RWPE1 (cell line): ENCODE measurements at regions not wholly inside any gene's neighbourhood (a gene's known extent, or its start where the extent isn't known, plus 50 kb on each side); places are given as distances from the start of the nearest gene placed in this dataset.
"Not testable (repeated sequence)": the region's sequence is repeated elsewhere in the genome, so short reads cannot be mapped to it uniquely, and the experiment has no call there.

Source experiments
- CTCF ChIA-PET: fragments of 350-600 bp; sonication (Branson Sonifier 250); formaldehyde crosslinking; extraction: SDS; loops from one replicate; lab custom pipeline; 2021; lab: Yijun Ruan, JAX
- POLR2A ChIA-PET: fragments of 400-600 bp; formaldehyde crosslinking; extraction: SDS; loops from one replicate; lab custom pipeline; 2020; ENCODE audit warnings: antibody characterized with exemption; ENCODE audit not compliant: low non-redundant PET; lab: Yijun Ruan, JAX
- DNase-seq: peaks from one replicate; pipeline ENCODE4 v3.0.0; 2012; ENCODE audit warnings: low spot score
- H3K27ac ChIP-seq: fragments of 450-650 bp; 2 replicates; pipeline ENCODE4 v1.5.1; 2017
- CTCF ChIP-seq: fragments of 450-650 bp; conservative IDR thresholded peaks from 2 replicates; pipeline ENCODE4 v1.5.1; 2017; ENCODE audit warnings: low read depth, mild to moderate bottlenecking

GRCh38 chr19:29154163-29154562, 58.8 kb downstream of the UQCRFS1 start:
- POLR2A ChIA-PET: no interaction called here
- TF ChIP-seq CTCF: no peak
- no peak for DNase-seq
- CTCF ChIA-PET: no interaction called here
- no peak overlapping the region for H3K27ac ChIP-seq

GRCh38 chr19:29145756-29146155, 67.2 kb downstream of the UQCRFS1 start:
- no peak for DNase-seq
- ChIA-PET POLR2A (no interaction called here), CTCF (no interaction called here)
- no peak for TF ChIP-seq CTCF
- H3K27ac ChIP-seq: no peak overlapping the region

DNA sequence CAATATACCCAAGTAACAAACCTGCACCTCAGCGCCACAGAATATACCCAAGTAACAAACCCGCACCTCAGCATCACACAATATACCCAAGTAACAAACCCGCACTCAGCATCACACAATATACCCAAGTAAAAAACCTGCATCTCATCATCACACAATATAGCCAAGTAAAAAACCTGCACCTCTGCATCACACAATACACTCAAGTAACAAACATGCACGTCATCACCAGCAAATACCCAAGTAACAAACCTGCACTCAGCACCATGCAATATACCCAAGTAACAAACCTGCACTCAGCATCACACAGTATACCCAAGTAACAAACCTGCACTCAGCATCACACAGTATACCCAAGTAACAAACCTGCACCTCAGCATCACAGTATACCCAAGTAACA, 69.8 kb downstream of the UQCRFS1 start:
- TF ChIP-seq CTCF: no peak
- POLR2A ChIA-PET: no interaction called here
- CTCF ChIA-PET: no interaction called here
- H3K27ac ChIP-seq: no peak overlapping the region
- no peak for DNase-seq

GRCh38 chr19:29139227-29139626, 73.7 kb downstream of the UQCRFS1 start:
- ChIA-PET CTCF (interaction anchor here (0.6 kb wide), 1 partner anchor 458 kb away, joined by 3 read pairs; no protein-coding TSS in a partner anchor), POLR2A (no interaction called here)
- TF ChIP-seq CTCF: no peak
- H3K27ac ChIP-seq: no peak overlapping the region
- DNase-seq: no peak

- H3K27ac ChIP-seq, CTCF ChIA-PET, DNase-seq, POLR2A ChIA-PET: not testable (repeated sequence)
Observed at GRCh38 chr19:29138206-29138605, 74.7 kb downstream of the UQCRFS1 start.

GRCh38 chr19:29131456-29131855, 81.5 kb downstream of the UQCRFS1 start:
- no peak overlapping the region for H3K27ac ChIP-seq
- CTCF ChIA-PET: no interaction called here
- TF ChIP-seq CTCF: no peak
- POLR2A ChIA-PET: no interaction called here
- DNase-seq: no peak

DNA sequence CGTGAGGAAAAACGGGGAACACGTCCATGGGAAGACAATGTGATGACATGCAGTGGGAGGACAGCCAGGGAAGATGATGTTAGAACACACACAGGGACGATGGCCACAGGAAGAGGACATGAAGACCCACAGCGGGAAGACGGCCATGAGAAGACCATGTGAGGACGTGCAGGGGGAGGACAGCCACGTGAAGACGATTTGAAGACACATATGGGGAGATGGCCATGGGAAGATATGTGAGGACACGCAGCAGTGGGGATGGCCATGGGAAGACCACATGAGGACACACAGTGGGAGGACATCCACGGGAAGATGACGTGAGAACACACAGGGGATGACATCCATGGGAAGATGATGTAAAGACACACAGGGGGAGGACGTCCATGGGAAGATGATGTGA, 83.8 kb downstream of the UQCRFS1 start:
- TF ChIP-seq CTCF: no peak
- ChIA-PET CTCF (no interaction called here), POLR2A (no interaction called here)
- no peak for DNase-seq
- no peak overlapping the region for H3K27ac ChIP-seq
